HFFc6 (cell line): ENCODE measurements at regions not wholly inside any gene's neighbourhood (a gene's known extent, or its start where the extent isn't known, plus 50 kb on each side); places are given as distances from the start of the nearest gene placed in this dataset.
"Not testable (repeated sequence)": the region's sequence is repeated elsewhere in the genome, so short reads cannot be mapped to it uniquely, and the experiment has no call there.

ENCODE experiments used
- DNase-seq: peaks from one replicate; pipeline ENCODE4 v3.0.0-alpha.2; 2018
- H3K27ac Mint-ChIP-seq: 2 replicates; pipeline ENCODE4 v1.8.0; 2020; ENCODE audit warnings: mild to moderate bottlenecking, mixed read lengths
- H3K27me3 Mint-ChIP-seq: 2 replicates; pipeline ENCODE4 v1.8.0; 2021; ENCODE audit warnings: mild to moderate bottlenecking, moderate library complexity, mixed read lengths; ENCODE audit not compliant: insufficient read depth
- H3K36me3 Mint-ChIP-seq: 2 replicates; pipeline ENCODE4 v1.8.0; 2021; ENCODE audit warnings: low read depth, mixed read lengths
- H3K4me1 Mint-ChIP-seq: 2 replicates; pipeline ENCODE4 v1.8.0; 2020; ENCODE audit warnings: low read depth, mixed read lengths
- H3K4me3 Mint-ChIP-seq: 2 replicates; pipeline ENCODE4 v1.8.0; 2020; ENCODE audit warnings: mild to moderate bottlenecking, moderate library complexity, mixed read lengths
- H3K9me3 Mint-ChIP-seq: 2 replicates; pipeline ENCODE4 v1.8.0; 2020; ENCODE audit warnings: mild to moderate bottlenecking, mixed read lengths

GRCh38 chr7:75254238-75254637, 141.2 kb upstream of the TRIM73 start:
- H3K27ac Mint-ChIP-seq, H3K4me3 Mint-ChIP-seq, H3K27me3 Mint-ChIP-seq, H3K9me3 Mint-ChIP-seq, H3K36me3 Mint-ChIP-seq, DNase-seq, H3K4me1 Mint-ChIP-seq: not testable (repeated sequence)

- DNase-seq, H3K4me1 Mint-ChIP-seq, H3K27me3 Mint-ChIP-seq, H3K36me3 Mint-ChIP-seq, H3K9me3 Mint-ChIP-seq, H3K4me3 Mint-ChIP-seq, H3K27ac Mint-ChIP-seq: not testable (repeated sequence)
These were observed 138.0 kb upstream of the TRIM73 start for GRCh38 chr7:75257442-75257841.

- not testable (repeated sequence) for H3K27ac Mint-ChIP-seq, H3K36me3 Mint-ChIP-seq, H3K27me3 Mint-ChIP-seq, H3K9me3 Mint-ChIP-seq, H3K4me1 Mint-ChIP-seq, H3K4me3 Mint-ChIP-seq, DNase-seq
These were observed 135.9 kb upstream of the TRIM73 start for GRCh38 chr7:75259454-75260003.

GRCh38 chr7:75261660-75262059, 133.8 kb upstream of the TRIM73 start:
- not testable (repeated sequence) for H3K36me3 Mint-ChIP-seq, H3K4me1 Mint-ChIP-seq, H3K4me3 Mint-ChIP-seq, H3K9me3 Mint-ChIP-seq, H3K27me3 Mint-ChIP-seq, H3K27ac Mint-ChIP-seq, DNase-seq

- DNase-seq, H3K4me1 Mint-ChIP-seq, H3K4me3 Mint-ChIP-seq, H3K36me3 Mint-ChIP-seq, H3K27ac Mint-ChIP-seq, H3K27me3 Mint-ChIP-seq, H3K9me3 Mint-ChIP-seq: not testable (repeated sequence)
These were observed 127.3 kb upstream of the TRIM73 start for GRCh38 chr7:75268158-75268557.

- not testable (repeated sequence) for H3K36me3 Mint-ChIP-seq, H3K27me3 Mint-ChIP-seq, H3K4me1 Mint-ChIP-seq, H3K27ac Mint-ChIP-seq, H3K4me3 Mint-ChIP-seq, H3K9me3 Mint-ChIP-seq, DNase-seq
These were observed 126.3 kb upstream of the TRIM73 start for GRCh38 chr7:75269159-75269558.

GRCh38 chr7:75274114-75274513, 121.3 kb upstream of the TRIM73 start:
- not testable (repeated sequence) for H3K9me3 Mint-ChIP-seq, H3K27me3 Mint-ChIP-seq, H3K27ac Mint-ChIP-seq, H3K4me3 Mint-ChIP-seq, DNase-seq, H3K4me1 Mint-ChIP-seq, H3K36me3 Mint-ChIP-seq
